Breast epithelium (tissue), 4 donors: ENCODE measurements at regions not wholly inside any gene's neighbourhood (a gene's known extent, or its start where the extent isn't known, plus 50 kb on each side); places are given as distances from the start of the nearest gene placed in this dataset.
A peak's percentile ranks its signal among the peaks of the same experiment; 100 is the strongest.

ENCODE experiments used
- DNase-seq, 2 donors: peaks; one replicate each; pipeline ENCODE4 v3.0.0-alpha.2; 2019; ENCODE audit warnings: low spot score in 2 of 2
- H3K27ac ChIP-seq, 2 donors: fragments of 200-600 bp; sonication (generic) in 1 of 2; one replicate each; pipeline ENCODE4 v1.5.1; 2016 to 2019; ENCODE audit warnings: mild to moderate bottlenecking in 1 of 2
- H3K27me3 ChIP-seq, 2 donors: fragments of 200-600 bp; sonication (generic) in 1 of 2; one replicate each; pipeline versions ENCODE4 v1.5.1 to v1.6.0; 2017 to 2019; ENCODE audit warnings: control low read depth in 1 of 2, mild to moderate bottlenecking in 1 of 2
- H3K36me3 ChIP-seq: fragments of 200-600 bp; one replicate; pipeline ENCODE4 v1.5.1; 2019
- H3K4me1 ChIP-seq, 2 donors: fragments of 200-600 bp; sonication (generic); one replicate each; pipeline ENCODE4 v1.5.1; 2016 to 2019; ENCODE audit warnings: control low read depth in 1 of 2
- H3K4me3 ChIP-seq, 3 donors: fragments of 200-600 bp; sonication (generic); 1 replicate in 2 of 3; 2 replicates in 1 of 3; pipeline ENCODE4 v1.5.1; 2016 to 2019; ENCODE audit warnings: mild to moderate bottlenecking in 3 of 3, moderate library complexity in 2 of 3
- H3K9me3 ChIP-seq, 2 donors: fragments of 200-600 bp; sonication (generic) in 1 of 2; one replicate each; pipeline ENCODE4 v1.5.1; 2016 to 2019; ENCODE audit warnings: control low read depth in 1 of 2
- POLR2A ChIP-seq: fragments of 450-650 bp; IDR thresholded peaks from one replicate; pipeline ENCODE4 v1.6.1; 2016; ENCODE audit warnings: antibody characterized with exemption, mild to moderate bottlenecking, moderate library complexity
- POLR2AphosphoS5 ChIP-seq, 3 donors: sonication (generic); formaldehyde crosslinking; IDR thresholded peaks; one replicate each; pipeline ENCODE4 v1.6.1; 2017; ENCODE audit warnings: antibody characterized with exemption in 3 of 3
- intact Hi-C: fragments of 100-400 bp; cut with DNase I; formaldehyde crosslinking; loops from one replicate; pipeline ENCODE4 v1.15.1; 2023; ENCODE audit warnings: low total_unique reads
- TF ChIP-seq, protein P1 (sequence below), 3 donors: fragments of 450-650 bp; IDR thresholded peaks; one replicate each; pipeline ENCODE4 v1.5.1; 2016 to 2017; ENCODE audit warnings: antibody characterized with exemption in 3 of 3, mild to moderate bottlenecking in 3 of 3, moderate library complexity in 3 of 3

DNA sequence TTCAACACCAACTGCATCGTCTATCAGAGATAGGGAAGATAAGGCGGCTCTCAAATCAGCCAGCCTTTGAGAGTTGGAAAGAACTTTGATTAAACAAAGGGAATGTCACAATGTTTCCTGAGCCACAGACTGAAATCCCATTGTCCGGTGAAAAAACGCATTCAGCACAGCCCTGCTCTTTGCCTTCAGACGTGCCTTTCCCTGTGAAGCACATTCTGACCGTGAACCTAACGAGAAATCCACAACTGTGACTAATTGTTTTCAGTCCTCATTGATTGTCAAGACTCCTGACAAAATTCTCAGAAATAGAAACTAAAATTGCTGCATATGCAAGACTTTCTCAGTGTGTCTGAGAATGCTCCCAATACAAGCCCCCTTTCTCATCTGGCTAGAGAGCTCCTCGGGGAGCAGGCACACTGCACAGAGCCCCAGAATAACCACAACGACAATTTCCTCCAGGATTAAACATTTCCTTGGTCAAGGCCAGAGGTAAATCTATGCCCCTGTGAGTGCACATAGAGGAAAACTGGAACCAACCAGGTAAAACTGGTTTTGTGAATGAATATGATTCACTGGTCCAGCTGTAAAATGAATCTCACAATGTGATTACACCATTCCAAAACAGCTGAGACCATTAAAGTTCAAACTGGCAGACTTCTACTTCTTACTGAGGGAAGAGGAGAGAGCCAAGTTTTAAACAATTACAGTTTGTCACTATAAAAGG, 561.9 kb upstream of the ID2 start:
- Histone ChIP-seq H3K9me3 (no peaks in the 10 kb centered on the region), H3K27ac (peak overlapping the region; percentile 57 to 73), H3K27me3 (no peaks in the 10 kb centered on the region)

GRCh38 chr2:8120506-8120860, 561.4 kb upstream of the ID2 start:
- H3K36me3 ChIP-seq: no peaks in the 10 kb centered on the region
- no peak for DNase-seq
- intact Hi-C loops: no loop called here
- H3K4me1 ChIP-seq: no peaks in the 10 kb centered on the region
- no peaks in the 10 kb centered on the region for H3K9me3 ChIP-seq
- TF ChIP-seq POLR2AphosphoS5 (IDR thresholded peaks at IDR 0.05) (no peak), POLR2A (no peak)
- TF ChIP-seq, protein P1, sequence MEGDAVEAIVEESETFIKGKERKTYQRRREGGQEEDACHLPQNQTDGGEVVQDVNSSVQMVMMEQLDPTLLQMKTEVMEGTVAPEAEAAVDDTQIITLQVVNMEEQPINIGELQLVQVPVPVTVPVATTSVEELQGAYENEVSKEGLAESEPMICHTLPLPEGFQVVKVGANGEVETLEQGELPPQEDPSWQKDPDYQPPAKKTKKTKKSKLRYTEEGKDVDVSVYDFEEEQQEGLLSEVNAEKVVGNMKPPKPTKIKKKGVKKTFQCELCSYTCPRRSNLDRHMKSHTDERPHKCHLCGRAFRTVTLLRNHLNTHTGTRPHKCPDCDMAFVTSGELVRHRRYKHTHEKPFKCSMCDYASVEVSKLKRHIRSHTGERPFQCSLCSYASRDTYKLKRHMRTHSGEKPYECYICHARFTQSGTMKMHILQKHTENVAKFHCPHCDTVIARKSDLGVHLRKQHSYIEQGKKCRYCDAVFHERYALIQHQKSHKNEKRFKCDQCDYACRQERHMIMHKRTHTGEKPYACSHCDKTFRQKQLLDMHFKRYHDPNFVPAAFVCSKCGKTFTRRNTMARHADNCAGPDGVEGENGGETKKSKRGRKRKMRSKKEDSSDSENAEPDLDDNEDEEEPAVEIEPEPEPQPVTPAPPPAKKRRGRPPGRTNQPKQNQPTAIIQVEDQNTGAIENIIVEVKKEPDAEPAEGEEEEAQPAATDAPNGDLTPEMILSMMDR (IDR thresholded peaks at IDR 0.05): no peak
- no peaks in the 10 kb centered on the region for H3K27me3 ChIP-seq
- no peak overlapping the region for H3K4me3 ChIP-seq
- H3K27ac ChIP-seq: peak overlapping the region; percentile 57 to 73

More for the DNA sequence above, 561.9 kb upstream of the ID2 start:
- Histone ChIP-seq H3K4me3 (peak overlapping the region in 2 of 3 donors; percentile 1 to 19), H3K36me3 (no peaks in the 10 kb centered on the region), H3K4me1 (no peaks in the 10 kb centered on the region)
- TF ChIP-seq, protein P1 (IDR thresholded peaks at IDR 0.05): no peak
- TF ChIP-seq POLR2A: no peak
- no peak for TF ChIP-seq POLR2AphosphoS5 (IDR thresholded peaks at IDR 0.05)
- DNase-seq: no peak
- intact Hi-C loops: no loop called here

DNA sequence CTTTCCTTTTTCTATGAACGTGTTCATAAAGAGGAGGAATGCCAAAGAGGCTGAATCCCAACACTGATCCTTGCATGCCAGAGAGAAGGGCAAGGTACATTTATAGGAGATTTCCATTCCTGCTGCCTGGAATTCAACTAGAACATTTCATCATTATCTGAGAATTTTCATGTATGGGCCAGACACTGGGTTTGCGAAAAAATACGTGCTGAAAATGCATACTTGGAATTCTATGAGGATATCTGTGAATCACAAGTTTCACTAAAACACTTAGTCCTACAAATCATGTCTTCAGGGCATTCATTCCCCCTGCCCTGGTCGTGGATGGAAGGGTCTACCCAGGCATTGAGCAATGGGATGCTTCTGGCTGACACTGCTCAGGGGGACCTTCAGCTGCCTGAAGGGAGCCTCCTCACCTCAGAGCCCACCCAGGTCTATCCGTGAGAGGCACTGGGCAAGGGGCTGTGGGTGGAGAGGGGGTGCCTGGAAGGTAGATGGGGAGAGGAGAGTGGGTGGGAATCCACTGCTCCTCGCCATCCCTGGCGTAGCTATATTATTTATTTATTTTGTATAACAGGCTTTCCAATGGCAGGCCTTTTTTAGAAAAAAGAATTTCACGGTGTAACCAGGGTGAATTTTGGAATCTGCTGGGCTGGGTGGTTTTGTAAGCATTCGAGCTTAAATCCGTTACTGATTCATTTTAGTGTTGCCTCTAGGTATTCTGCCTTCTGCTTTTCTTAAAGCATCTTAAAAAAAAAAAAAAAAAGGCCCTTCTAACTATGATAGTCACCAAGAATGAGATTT, 560.6 kb upstream of the ID2 start:
- TF ChIP-seq POLR2AphosphoS5 (IDR thresholded peaks at IDR 0.05) (no peak), POLR2A (no peak)
- TF ChIP-seq, protein P1 (IDR thresholded peaks at IDR 0.05): no peak
- intact Hi-C loops: no loop called here
- no peaks in the 10 kb centered on the region for H3K4me1 ChIP-seq
- peak overlapping the region; percentile 9 to 73 for H3K27ac ChIP-seq
- H3K36me3 ChIP-seq: no peaks in the 10 kb centered on the region
- no peak for DNase-seq
- H3K27me3 ChIP-seq: no peaks in the 10 kb centered on the region
- H3K9me3 ChIP-seq: no peaks in the 10 kb centered on the region
- no peak overlapping the region for H3K4me3 ChIP-seq

DNA sequence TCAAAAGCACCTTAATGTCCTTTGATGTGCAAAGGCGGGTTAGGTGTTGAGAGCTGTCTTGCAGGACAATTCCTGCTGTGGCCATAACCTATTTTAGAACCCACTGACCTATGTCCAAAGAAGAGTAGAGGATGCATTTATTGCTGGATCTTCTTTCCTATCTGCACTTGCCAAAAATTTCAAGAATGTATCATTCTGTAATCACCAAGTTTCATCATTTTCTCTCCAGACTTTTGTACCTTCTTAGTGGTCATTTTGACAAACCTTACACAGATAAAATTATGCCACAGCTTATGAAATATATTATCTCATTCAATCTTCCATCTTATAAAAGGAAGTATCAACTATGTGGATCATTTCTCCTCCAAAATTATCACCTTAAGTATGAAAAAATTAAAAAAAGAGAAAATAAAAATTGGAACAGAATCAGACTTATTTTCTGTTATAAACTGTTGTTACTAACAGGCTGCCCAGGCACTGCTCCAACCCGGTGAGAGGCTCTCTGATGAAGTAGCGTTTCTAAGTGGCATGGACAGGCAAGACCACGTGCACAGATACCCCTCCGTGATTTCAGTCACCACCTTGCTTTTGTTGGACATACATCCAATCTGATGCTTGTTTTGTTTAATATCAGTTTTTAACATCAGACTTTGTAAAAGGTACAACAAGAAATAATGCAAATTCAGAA, 559.9 kb upstream of the ID2 start:
- TF ChIP-seq, protein P1 (IDR thresholded peaks at IDR 0.05): no peak
- TF ChIP-seq POLR2A (no peak), POLR2AphosphoS5 (IDR thresholded peaks at IDR 0.05) (no peak)
- Histone ChIP-seq H3K4me1 (no peaks in the 10 kb centered on the region), H3K4me3 (no peak overlapping the region), H3K27me3 (no peaks in the 10 kb centered on the region), H3K9me3 (no peaks in the 10 kb centered on the region), H3K27ac (no peak overlapping the region), H3K36me3 (no peaks in the 10 kb centered on the region)
- no peak for DNase-seq
- intact Hi-C loops: no loop called here

DNA sequence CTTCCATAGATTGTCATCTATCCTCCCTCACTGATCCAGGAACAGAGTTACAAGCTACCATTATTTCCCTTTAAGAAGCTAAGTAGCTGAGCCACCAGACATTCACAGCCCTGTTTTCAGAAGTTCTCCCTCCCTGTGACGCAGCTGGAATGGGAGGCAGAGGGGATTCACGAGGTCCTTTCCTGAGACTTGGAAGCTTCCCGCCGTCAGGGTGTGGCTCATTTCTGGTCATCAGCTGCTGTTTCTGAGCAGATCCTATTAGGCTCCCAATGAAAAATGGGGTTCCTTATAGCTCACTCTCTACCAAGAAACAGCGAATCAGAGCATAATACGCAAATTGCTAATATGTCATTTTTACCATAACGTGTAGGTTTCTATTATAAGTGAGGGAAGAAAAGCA, 559.3 kb upstream of the ID2 start:
- no peaks in the 10 kb centered on the region for H3K36me3 ChIP-seq
- no peak overlapping the region for H3K4me3 ChIP-seq
- no peak for DNase-seq
- intact Hi-C loops: no loop called here
- H3K9me3 ChIP-seq: no peaks in the 10 kb centered on the region
- no peaks in the 10 kb centered on the region for H3K4me1 ChIP-seq
- no peaks in the 10 kb centered on the region for H3K27me3 ChIP-seq
- no peak overlapping the region for H3K27ac ChIP-seq
- TF ChIP-seq, protein P1 (IDR thresholded peaks at IDR 0.05): no peak
- TF ChIP-seq POLR2AphosphoS5 (IDR thresholded peaks at IDR 0.05) (no peak), POLR2A (no peak)
